Right cardiac atrium (tissue), 5 donors: ENCODE measurements at regions not wholly inside any gene's neighbourhood (a gene's known extent, or its start where the extent isn't known, plus 50 kb on each side); places are given as distances from the start of the nearest gene placed in this dataset.

Source experiments
- ATAC-seq, 2 donors: fragments of 200-7000 bp; cut with Tn5 transposase; one replicate each; pipeline versions ENCODE4 v1.8.0 to v1.9.1; 2020; ENCODE audit warnings: moderate library complexity in 2 of 2, mild to moderate bottlenecking in 1 of 2
- DNase-seq, 3 donors: peaks; one replicate each; pipeline ENCODE4 v3.0.0-alpha.2; 2020
- H3K27ac ChIP-seq: one replicate; pipeline ENCODE4 v1.5.1; 2013; ENCODE audit warnings: mild to moderate bottlenecking, low read length, control low read depth, moderate library complexity
- H3K27me3 ChIP-seq: one replicate; pipeline ENCODE4 v1.6.1; 2013; ENCODE audit not compliant: control insufficient read depth, insufficient read depth
- H3K4me1 ChIP-seq: one replicate; pipeline ENCODE4 v1.6.1; 2013; ENCODE audit warnings: low read length; ENCODE audit not compliant: control insufficient read depth, insufficient read depth
- H3K4me3 ChIP-seq: one replicate; pipeline ENCODE4 v1.5.1; 2013; ENCODE audit warnings: low read length, control low read depth
- H3K9me3 ChIP-seq: one replicate; pipeline ENCODE4 v1.6.1; 2013; ENCODE audit warnings: low read length; ENCODE audit not compliant: control insufficient read depth
- WGBS: extraction: QIAGEN DNeasy Blood & Tissue Kit; methylation state at CpG from one replicate; pipeline ENCODE4 v1.1.7; 2013; 5-methylcytosine and 5-hydroxymethylcytosine counted together
- intact Hi-C, 4 donors: fragments of 100-400 bp; cut with DNase I; formaldehyde crosslinking; loops; one replicate each; pipeline versions ENCODE4 v1.11.0 to v1.14.0; 2022 to 2023
- donor health status: healthy with polysubstance abuse.
- donor health status: DM: no; HTN: yes; CAD: no.
- donor health status: DM: no; HTN: no; CAD: no.
- donor health status: DM: no; HTN: yes; CAD: no; lungs with severe emphysema.
- donor health status: DM: yes; HTN: yes; CAD: no.

GRCh38 chr10:90308223-90308622 lies 549.6 kb downstream of the HTR7 start:
- 45% methylated on average over 7 of the region's 7 CpGs for WGBS
- intact Hi-C loops: no loop called here

DNA sequence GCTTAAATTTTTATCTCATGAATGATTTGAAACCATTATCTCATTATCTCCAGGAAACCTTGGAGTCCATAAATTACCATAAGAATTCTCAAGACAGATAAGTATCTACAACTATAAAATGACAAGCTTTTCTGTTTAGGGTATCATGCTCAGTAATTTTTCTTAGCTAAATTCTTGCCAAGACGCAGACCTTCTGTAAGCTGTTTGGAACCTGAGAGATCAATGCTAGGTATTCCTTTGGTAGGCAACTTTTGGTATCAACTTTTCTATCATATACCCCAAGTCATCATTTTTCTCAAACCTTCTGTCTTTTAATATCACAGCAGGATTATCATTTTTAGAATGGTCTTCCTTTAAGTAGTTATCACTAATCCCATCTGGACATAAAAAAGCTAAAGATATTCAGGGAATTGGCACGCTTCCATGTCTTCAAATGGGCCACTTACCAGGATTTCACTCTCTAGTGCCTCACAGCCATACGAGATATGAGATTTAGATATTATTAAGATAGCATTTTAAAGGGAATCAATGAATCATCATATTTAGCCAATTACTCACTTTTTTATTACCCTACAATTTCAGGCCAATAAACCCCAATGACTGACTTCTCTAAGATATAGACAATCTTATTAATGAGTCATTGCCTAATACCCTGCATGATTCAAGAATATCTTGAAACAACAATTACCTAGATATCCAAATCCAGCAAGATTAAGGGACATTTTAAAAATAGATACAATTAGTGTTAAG lies 544.1 kb downstream of the HTR7 start:
- H3K9me3 ChIP-seq: no peaks in the 10 kb centered on the region
- DNase-seq (no peak), ATAC-seq (no peak)
- no peaks in the 10 kb centered on the region for H3K4me1 ChIP-seq
- no peak overlapping the region for H3K4me3 ChIP-seq
- intact Hi-C loops: loop anchor here in 1 of 4 donors (10.0 kb wide), 1 partner anchor 639 kb away; no protein-coding TSS in a partner anchor
- no peak overlapping the region for H3K27ac ChIP-seq
- WGBS: 72% methylated on average over 3 of the region's 3 CpGs
- H3K27me3 ChIP-seq: peaks cover 2% of the 10 kb centered on the region

More at GRCh38 chr10:90308223-90308622, 549.6 kb downstream of the HTR7 start:
- DNase-seq (no peak), ATAC-seq (no peak)
- Histone ChIP-seq H3K27me3 (no peaks in the 10 kb centered on the region), H3K27ac (no peak overlapping the region), H3K9me3 (no peaks in the 10 kb centered on the region), H3K4me1 (no peaks in the 10 kb centered on the region), H3K4me3 (no peak overlapping the region)

- ATAC-seq: no peak
- intact Hi-C loops: loop anchor here in 1 of 4 donors (10.0 kb wide), 1 partner anchor 640 kb away; no protein-coding TSS in a partner anchor
These were observed 543.1 kb downstream of the HTR7 start for GRCh38 chr10:90314718-90315117.

DNA sequence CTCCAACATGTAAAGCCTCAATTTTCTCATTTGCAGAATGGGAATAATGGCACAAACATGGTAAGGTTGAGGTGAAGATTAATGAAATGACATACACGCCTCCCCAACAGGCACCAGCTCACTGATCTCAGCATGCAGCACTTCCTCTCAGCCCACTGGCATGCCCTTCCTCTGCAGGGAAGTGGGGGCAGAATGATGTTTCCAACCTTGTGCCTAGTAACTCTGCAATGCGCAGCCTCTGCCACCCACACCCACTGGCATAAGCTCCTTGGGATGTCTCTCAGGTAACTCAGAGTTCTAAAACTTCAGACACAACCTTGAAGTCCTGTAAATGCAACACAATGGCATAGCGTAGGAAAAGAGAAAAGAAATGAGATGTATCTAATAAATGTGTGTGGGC lies 540.7 kb downstream of the HTR7 start:
- ATAC-seq: no peak
- H3K27ac ChIP-seq: no peak overlapping the region
- no peaks in the 10 kb centered on the region for H3K9me3 ChIP-seq
- no peaks in the 10 kb centered on the region for H3K4me1 ChIP-seq
- peaks cover 2% of the 10 kb centered on the region for H3K27me3 ChIP-seq
- WGBS: 87% methylated on average over 3 of the region's 3 CpGs
- DNase-seq: no peak
- intact Hi-C loops: loop anchor here in 1 of 4 donors (10.0 kb wide), 1 partner anchor 642 kb away; no protein-coding TSS in a partner anchor
- H3K4me3 ChIP-seq: no peak overlapping the region

More at GRCh38 chr10:90314718-90315117, 543.1 kb downstream of the HTR7 start:
- 94% methylated on average over 1 of the region's 1 CpG for WGBS
- no peak for DNase-seq
- H3K27me3 ChIP-seq: peaks cover 2% of the 10 kb centered on the region
- H3K27ac ChIP-seq: no peak overlapping the region
- no peaks in the 10 kb centered on the region for H3K4me1 ChIP-seq
- no peak overlapping the region for H3K4me3 ChIP-seq
- H3K9me3 ChIP-seq: no peaks in the 10 kb centered on the region

DNA sequence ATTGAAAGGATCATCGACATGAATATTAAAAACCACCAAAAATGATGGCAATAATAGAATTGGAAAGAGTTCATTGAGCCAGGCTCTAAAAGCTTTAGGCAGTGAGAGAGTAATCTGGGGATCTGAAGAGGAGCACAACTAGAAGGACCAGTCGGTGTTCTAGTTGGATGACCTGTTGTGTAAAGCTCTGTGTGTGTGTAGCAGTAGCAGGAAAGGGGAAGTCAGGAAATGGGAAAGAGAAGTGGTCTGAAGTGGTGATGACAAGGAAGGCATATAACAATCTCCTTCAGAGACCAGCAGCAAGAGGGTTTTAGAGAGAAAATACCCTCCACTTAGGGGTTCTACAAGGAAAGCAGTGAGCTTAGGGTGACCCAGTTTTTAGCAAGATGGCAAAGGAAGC lies 539.2 kb downstream of the HTR7 start:
- 81% methylated on average over 2 of the region's 2 CpGs for WGBS
- intact Hi-C loops: loop anchor here in 1 of 4 donors (10.0 kb wide), 1 partner anchor 644 kb away; no protein-coding TSS in a partner anchor

GRCh38 chr10:90319188-90319914 lies 538.5 kb downstream of the HTR7 start:
- intact Hi-C loops: loop anchor here in 1 of 4 donors (10.0 kb wide), 1 partner anchor 645 kb away; no protein-coding TSS in a partner anchor
- Histone ChIP-seq H3K27ac (no peak overlapping the region), H3K27me3 (peaks cover 2% of the 10 kb centered on the region), H3K4me3 (no peak overlapping the region), H3K4me1 (no peaks in the 10 kb centered on the region), H3K9me3 (no peaks in the 10 kb centered on the region)
- WGBS: 59% methylated on average over 5 of the region's 5 CpGs
- no peak for ATAC-seq
- no peak for DNase-seq

More for the DNA sequence above, 539.2 kb downstream of the HTR7 start:
- ATAC-seq: no peak
- Histone ChIP-seq H3K27ac (no peak overlapping the region), H3K4me1 (no peaks in the 10 kb centered on the region), H3K9me3 (no peaks in the 10 kb centered on the region), H3K27me3 (peaks cover 2% of the 10 kb centered on the region), H3K4me3 (no peak overlapping the region)
- DNase-seq: no peak

GRCh38 chr10:90321132-90321816 lies 536.6 kb downstream of the HTR7 start:
- Histone ChIP-seq H3K9me3 (no peaks in the 10 kb centered on the region), H3K4me1 (no peaks in the 10 kb centered on the region), H3K4me3 (no peak overlapping the region), H3K27me3 (peaks cover 2% of the 10 kb centered on the region), H3K27ac (no peak overlapping the region)
- ATAC-seq (no peak), DNase-seq (no peak)
- 89% methylated on average over 3 of the region's 3 CpGs for WGBS
- intact Hi-C loops: no loop called here

GRCh38 chr10:90326498-90327267 lies 531.2 kb downstream of the HTR7 start:
- no peak overlapping the region for H3K27ac ChIP-seq
- H3K9me3 ChIP-seq: no peaks in the 10 kb centered on the region
- H3K4me1 ChIP-seq: no peaks in the 10 kb centered on the region
- H3K4me3 ChIP-seq: no peak overlapping the region
- WGBS: 81% methylated on average over 2 of the region's 2 CpGs
- H3K27me3 ChIP-seq: no peaks in the 10 kb centered on the region
- intact Hi-C loops: no loop called here
- DNase-seq (no peak), ATAC-seq (peak in 1 of 2 donors; percentile 71)

- no peak for DNase-seq
- intact Hi-C loops: no loop called here
- H3K4me3 ChIP-seq: no peak overlapping the region
- no peaks in the 10 kb centered on the region for H3K4me1 ChIP-seq
- ATAC-seq: no peak
- no peaks in the 10 kb centered on the region for H3K9me3 ChIP-seq
- H3K27ac ChIP-seq: no peak overlapping the region
- WGBS: 56% methylated on average over 4 of the region's 4 CpGs
- H3K27me3 ChIP-seq: no peaks in the 10 kb centered on the region
These were observed 530.2 kb downstream of the HTR7 start for GRCh38 chr10:90327611-90328010.

DNA sequence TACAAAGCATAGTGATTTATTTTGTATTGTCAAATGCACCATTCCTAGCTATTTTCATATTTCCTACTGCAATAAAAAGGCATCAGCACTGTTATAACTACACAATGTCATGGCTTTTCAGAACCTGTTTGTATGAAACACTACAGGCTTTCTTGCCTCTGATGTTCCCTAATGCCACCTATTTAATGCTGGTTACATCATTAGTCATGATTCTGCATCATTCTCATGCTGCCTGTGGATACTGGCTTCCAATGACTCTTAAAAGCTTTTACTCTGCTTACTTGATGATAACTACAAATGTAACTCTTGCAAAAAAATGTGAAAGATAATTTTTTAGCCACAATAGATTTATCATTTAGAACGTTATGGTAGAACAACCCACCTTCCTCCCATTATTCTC lies 529.4 kb downstream of the HTR7 start:
- H3K27ac ChIP-seq: no peak overlapping the region
- intact Hi-C loops: no loop called here
- no peaks in the 10 kb centered on the region for H3K4me1 ChIP-seq
- no peak for ATAC-seq
- no peak overlapping the region for H3K4me3 ChIP-seq
- no peaks in the 10 kb centered on the region for H3K27me3 ChIP-seq
- WGBS: 68% methylated on average over 1 of the region's 1 CpG
- DNase-seq: no peak
- H3K9me3 ChIP-seq: no peaks in the 10 kb centered on the region
